WTC11 (cell line): ENCODE measurements at regions not wholly inside any gene's neighbourhood (a gene's known extent, or its start where the extent isn't known, plus 50 kb on each side); places are given as distances from the start of the nearest gene placed in this dataset.

Experiments used
- ATAC-seq: fragments of 200-7000 bp; cut with Tn5 transposase; 2 replicates; pipeline ENCODE4 v1.10.0; 2021; ENCODE audit warnings: mild to moderate bottlenecking, moderate library complexity
- CTCF ChIA-PET: fragments of 300-600 bp; sonication (Branson Sonifier 250); formaldehyde crosslinking; loops from one replicate; lab custom pipeline; 2021; ENCODE audit warnings: antibody characterized with exemption; lab: Charles Lee
- POLR2A ChIA-PET: fragments of 350-600 bp; sonication (Branson Sonifier 250); formaldehyde crosslinking; loops from one replicate; lab custom pipeline; 2021; ENCODE audit warnings: antibody characterized with exemption; lab: Charles Lee
- DNase-seq: peaks from one replicate; pipeline ENCODE4 v3.0.0; 2021; ENCODE audit warnings: low spot score
- H3K27ac Mint-ChIP-seq: 2 replicates; pipeline ENCODE4 v1.8.0; 2021; ENCODE audit warnings: mixed read lengths
- H3K27me3 Mint-ChIP-seq: 2 replicates; pipeline ENCODE4 v1.8.0; 2021; ENCODE audit warnings: low read depth, mild to moderate bottlenecking, moderate library complexity, mixed read lengths
- H3K36me3 Mint-ChIP-seq: 2 replicates; pipeline ENCODE4 v1.8.0; 2021; ENCODE audit warnings: mixed read lengths
- H3K4me1 Mint-ChIP-seq: 2 replicates; pipeline ENCODE4 v1.8.0; 2022; ENCODE audit warnings: mixed read lengths
- H3K4me3 Mint-ChIP-seq: 2 replicates; pipeline ENCODE4 v1.8.0; 2021; ENCODE audit warnings: mild to moderate bottlenecking, moderate library complexity, mixed read lengths
- H3K9me3 Mint-ChIP-seq: 2 replicates; pipeline ENCODE4 v1.8.0; 2021; ENCODE audit warnings: mixed read lengths
- ESRRA ChIP-seq: sonication (generic); formaldehyde crosslinking; IDR thresholded peaks from 2 replicates; pipeline ENCODE4 v1.8.1; 2022; ENCODE audit warnings: mild to moderate bottlenecking, missing genetic modification reagents, borderline replicate concordance
- NFATC4 ChIP-seq: fragments of 250-450 bp; sonication (Bioruptor Pico); IDR thresholded peaks from 2 replicates; pipeline ENCODE4 v1.9.0; 2021; ENCODE audit warnings: mild to moderate bottlenecking
- NR2C2 ChIP-seq: sonication (generic); formaldehyde crosslinking; IDR thresholded peaks from 2 replicates; pipeline ENCODE4 v1.8.0; 2022; ENCODE audit warnings: mild to moderate bottlenecking, missing genetic modification reagents
- SMAD3 ChIP-seq: sonication (generic); formaldehyde crosslinking; IDR thresholded peaks from 2 replicates; pipeline ENCODE4 v1.8.0; 2022; ENCODE audit warnings: missing genetic modification reagents, mild to moderate bottlenecking, borderline replicate concordance
- ZNF232 ChIP-seq: sonication (generic); formaldehyde crosslinking; IDR thresholded peaks from 2 replicates; pipeline ENCODE4 v1.8.0; 2022; ENCODE audit warnings: mild to moderate bottlenecking, missing genetic modification reagents
- ZNF423 ChIP-seq: fragments of 250-450 bp; sonication (Bioruptor Pico); IDR thresholded peaks from 2 replicates; pipeline ENCODE4 v2.1.2; 2022; ENCODE audit warnings: mild to moderate bottlenecking, moderate library complexity
- TF ChIP-seq, protein P1 (sequence below): fragments of 250-450 bp; sonication (Bioruptor Pico); IDR thresholded peaks from 2 replicates; pipeline ENCODE4 v1.9.0; 2021; ENCODE audit warnings: mild to moderate bottlenecking
- TF ChIP-seq, protein P2 (sequence below): fragments of 250-450 bp; sonication (Bioruptor Pico); IDR thresholded peaks from 2 replicates; pipeline ENCODE4 v1.9.0; 2021; ENCODE audit warnings: mild to moderate bottlenecking, borderline replicate concordance
- TF ChIP-seq, protein P3 (sequence below): fragments of 250-450 bp; sonication (Bioruptor Pico); conservative IDR thresholded peaks from 2 replicates; pipeline ENCODE4 v1.9.0; 2021; ENCODE audit warnings: mild to moderate bottlenecking
- TF ChIP-seq, protein P4 (sequence below): fragments of 250-450 bp; sonication (Bioruptor Pico); IDR thresholded peaks from 2 replicates; pipeline ENCODE4 v1.9.0; 2021; ENCODE audit warnings: moderate library complexity, mild to moderate bottlenecking, inconsistent platforms, borderline replicate concordance
- TF ChIP-seq, protein P5 (sequence below): sonication (generic); formaldehyde crosslinking; conservative IDR thresholded peaks from 2 replicates; pipeline ENCODE4 v1.8.1; 2023; ENCODE audit warnings: mild to moderate bottlenecking, low read depth, missing genetic modification reagents, moderate library complexity
- TF ChIP-seq, protein P6 (sequence below): sonication (generic); formaldehyde crosslinking; IDR thresholded peaks from 2 replicates; pipeline ENCODE4 v1.8.1; 2023; ENCODE audit warnings: mild to moderate bottlenecking, missing genetic modification reagents, borderline replicate concordance
- TF ChIP-seq, protein P7 (sequence below): sonication (generic); formaldehyde crosslinking; IDR thresholded peaks from 2 replicates; pipeline ENCODE4 v1.8.1; 2022; ENCODE audit warnings: missing genetic modification reagents, borderline replicate concordance
- TF ChIP-seq, protein P8 (sequence below): fragments of 250-450 bp; sonication (Bioruptor Pico); IDR thresholded peaks from 2 replicates; pipeline ENCODE4 v2.1.2; 2022; ENCODE audit warnings: mild to moderate bottlenecking, moderate library complexity

DNA sequence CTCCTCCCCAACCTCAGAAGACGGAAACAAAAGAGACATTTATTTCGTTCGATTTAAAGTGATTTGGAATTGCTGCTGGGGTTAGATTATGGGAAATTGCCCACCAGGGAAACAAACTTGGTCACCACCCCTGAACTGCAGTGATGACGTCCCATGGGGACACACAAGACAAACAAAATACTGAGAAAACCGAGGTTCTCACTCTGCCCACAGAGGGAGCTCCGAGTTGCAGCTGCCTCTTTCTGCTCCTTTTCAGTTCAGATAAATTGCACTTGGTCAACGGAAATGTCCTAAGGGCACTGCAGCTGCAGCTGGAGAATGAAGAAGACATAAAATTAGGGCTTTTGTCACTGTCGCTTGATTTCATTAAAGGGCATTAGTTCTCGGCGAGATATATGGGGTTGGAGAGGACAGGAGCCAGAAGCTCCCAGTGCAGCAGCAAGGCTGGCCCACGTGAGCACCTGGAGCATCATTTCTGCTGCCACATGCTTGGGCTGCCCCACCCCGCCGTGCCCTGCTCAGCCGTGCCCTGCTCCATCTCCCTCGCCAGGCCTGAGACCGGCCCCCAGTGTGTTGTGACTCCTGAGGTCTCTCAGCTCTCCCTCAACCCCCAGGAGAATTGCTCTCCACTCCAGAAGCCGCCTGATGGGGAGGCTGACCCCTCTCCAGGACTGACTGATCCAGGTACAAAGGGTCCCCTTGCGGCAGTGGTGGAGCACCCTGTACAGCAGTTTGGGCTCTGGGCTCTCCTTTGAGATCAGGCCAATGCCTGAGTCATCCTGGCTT is 231.7 kb upstream of the AJAP1 start (continued):
- TF ChIP-seq ESRRA (CRISPR knock-in tag): no peak

DNA sequence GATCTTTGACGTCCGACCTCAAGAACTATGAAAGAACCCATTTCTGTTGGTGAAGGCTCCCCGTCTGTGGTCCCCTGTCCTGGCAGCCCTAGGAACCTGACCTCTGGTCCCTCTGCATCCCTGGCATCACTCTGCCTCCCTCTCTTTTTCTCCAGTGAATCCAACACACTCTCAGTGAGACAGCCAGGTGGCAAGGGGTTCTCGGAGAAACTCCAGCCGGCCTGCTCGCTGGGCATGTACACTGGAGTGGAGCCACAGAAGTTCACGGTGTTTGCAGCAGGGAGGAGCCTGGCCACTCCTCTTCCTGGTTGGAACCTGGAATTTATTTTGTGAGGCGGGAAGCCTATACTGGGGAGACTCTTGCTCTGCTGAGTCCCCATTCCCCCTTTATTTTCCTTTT is 230.2 kb upstream of the AJAP1 start:
- Mint-ChIP-seq H3K27ac (no peak overlapping the region), H3K4me3 (no peak overlapping the region), H3K36me3 (peaks cover 83% of the 10 kb centered on the region), H3K27me3 (peaks cover 14% of the 10 kb centered on the region), H3K9me3 (peaks cover 88% of the 10 kb centered on the region), H3K4me1 (no peaks in the 10 kb centered on the region)
- no peak for ATAC-seq
- CTCF ChIA-PET: no interaction called here
- no peak for DNase-seq
- POLR2A ChIA-PET: no interaction called here
- TF ChIP-seq, protein P1, sequence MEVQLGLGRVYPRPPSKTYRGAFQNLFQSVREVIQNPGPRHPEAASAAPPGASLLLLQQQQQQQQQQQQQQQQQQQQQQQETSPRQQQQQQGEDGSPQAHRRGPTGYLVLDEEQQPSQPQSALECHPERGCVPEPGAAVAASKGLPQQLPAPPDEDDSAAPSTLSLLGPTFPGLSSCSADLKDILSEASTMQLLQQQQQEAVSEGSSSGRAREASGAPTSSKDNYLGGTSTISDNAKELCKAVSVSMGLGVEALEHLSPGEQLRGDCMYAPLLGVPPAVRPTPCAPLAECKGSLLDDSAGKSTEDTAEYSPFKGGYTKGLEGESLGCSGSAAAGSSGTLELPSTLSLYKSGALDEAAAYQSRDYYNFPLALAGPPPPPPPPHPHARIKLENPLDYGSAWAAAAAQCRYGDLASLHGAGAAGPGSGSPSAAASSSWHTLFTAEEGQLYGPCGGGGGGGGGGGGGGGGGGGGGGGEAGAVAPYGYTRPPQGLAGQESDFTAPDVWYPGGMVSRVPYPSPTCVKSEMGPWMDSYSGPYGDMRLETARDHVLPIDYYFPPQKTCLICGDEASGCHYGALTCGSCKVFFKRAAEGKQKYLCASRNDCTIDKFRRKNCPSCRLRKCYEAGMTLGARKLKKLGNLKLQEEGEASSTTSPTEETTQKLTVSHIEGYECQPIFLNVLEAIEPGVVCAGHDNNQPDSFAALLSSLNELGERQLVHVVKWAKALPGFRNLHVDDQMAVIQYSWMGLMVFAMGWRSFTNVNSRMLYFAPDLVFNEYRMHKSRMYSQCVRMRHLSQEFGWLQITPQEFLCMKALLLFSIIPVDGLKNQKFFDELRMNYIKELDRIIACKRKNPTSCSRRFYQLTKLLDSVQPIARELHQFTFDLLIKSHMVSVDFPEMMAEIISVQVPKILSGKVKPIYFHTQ: no peak
- TF ChIP-seq, protein P2, sequence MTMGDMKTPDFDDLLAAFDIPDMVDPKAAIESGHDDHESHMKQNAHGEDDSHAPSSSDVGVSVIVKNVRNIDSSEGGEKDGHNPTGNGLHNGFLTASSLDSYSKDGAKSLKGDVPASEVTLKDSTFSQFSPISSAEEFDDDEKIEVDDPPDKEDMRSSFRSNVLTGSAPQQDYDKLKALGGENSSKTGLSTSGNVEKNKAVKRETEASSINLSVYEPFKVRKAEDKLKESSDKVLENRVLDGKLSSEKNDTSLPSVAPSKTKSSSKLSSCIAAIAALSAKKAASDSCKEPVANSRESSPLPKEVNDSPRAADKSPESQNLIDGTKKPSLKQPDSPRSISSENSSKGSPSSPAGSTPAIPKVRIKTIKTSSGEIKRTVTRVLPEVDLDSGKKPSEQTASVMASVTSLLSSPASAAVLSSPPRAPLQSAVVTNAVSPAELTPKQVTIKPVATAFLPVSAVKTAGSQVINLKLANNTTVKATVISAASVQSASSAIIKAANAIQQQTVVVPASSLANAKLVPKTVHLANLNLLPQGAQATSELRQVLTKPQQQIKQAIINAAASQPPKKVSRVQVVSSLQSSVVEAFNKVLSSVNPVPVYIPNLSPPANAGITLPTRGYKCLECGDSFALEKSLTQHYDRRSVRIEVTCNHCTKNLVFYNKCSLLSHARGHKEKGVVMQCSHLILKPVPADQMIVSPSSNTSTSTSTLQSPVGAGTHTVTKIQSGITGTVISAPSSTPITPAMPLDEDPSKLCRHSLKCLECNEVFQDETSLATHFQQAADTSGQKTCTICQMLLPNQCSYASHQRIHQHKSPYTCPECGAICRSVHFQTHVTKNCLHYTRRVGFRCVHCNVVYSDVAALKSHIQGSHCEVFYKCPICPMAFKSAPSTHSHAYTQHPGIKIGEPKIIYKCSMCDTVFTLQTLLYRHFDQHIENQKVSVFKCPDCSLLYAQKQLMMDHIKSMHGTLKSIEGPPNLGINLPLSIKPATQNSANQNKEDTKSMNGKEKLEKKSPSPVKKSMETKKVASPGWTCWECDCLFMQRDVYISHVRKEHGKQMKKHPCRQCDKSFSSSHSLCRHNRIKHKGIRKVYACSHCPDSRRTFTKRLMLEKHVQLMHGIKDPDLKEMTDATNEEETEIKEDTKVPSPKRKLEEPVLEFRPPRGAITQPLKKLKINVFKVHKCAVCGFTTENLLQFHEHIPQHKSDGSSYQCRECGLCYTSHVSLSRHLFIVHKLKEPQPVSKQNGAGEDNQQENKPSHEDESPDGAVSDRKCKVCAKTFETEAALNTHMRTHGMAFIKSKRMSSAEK (CRISPR knock-in tag): no peak
- TF ChIP-seq NFATC4 (CRISPR knock-in tag) (no peak), SMAD3 (CRISPR knock-in tag) (no peak), NR2C2 (CRISPR knock-in tag) (no peak), ZNF232 (CRISPR knock-in tag) (no peak), ZNF423 (no peak)
- TF ChIP-seq, protein P3, sequence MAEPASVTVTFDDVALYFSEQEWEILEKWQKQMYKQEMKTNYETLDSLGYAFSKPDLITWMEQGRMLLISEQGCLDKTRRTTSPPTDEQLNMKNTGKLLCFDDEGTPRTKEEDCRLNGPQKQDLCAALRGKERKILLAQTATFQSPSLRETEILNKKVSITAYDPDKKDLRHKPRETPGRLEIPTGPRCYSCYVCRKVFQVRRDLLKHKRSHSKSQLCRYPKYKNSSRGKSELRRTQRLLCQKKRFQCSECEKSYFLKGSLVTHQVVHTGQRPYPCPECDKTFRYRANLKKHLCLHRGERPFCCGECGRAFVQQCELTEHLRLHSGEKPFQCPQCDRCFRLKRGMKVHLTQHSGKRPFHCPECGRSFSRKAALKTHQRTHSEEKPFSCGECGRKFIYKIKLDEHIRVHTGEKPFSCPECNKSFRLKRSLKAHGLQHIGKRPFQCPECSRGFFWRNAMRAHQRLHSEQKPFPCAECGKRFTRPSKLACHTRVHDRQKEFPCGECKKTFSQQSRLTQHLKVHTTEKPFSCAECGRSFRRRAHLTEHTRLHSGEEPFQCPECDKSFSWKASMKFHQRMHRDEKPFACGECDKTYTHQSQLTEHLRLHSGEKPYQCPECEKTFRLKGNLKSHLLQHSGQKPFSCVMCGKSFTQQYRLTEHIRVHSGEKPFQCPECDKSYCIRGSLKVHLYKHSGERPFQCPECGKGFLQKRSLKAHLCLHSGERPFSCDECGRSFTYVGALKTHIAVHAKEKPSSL: no peak
- TF ChIP-seq, protein P4, sequence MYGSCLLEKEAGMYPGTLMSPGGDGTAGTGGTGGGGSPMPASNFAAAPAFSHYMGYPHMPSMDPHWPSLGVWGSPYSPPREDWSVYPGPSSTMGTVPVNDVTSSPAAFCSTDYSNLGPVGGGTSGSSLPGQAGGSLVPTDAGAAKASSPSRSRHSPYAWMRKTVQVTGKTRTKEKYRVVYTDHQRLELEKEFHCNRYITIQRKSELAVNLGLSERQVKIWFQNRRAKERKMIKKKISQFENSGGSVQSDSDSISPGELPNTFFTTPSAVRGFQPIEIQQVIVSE (CRISPR knock-in tag): no peak
- TF ChIP-seq, protein P5, sequence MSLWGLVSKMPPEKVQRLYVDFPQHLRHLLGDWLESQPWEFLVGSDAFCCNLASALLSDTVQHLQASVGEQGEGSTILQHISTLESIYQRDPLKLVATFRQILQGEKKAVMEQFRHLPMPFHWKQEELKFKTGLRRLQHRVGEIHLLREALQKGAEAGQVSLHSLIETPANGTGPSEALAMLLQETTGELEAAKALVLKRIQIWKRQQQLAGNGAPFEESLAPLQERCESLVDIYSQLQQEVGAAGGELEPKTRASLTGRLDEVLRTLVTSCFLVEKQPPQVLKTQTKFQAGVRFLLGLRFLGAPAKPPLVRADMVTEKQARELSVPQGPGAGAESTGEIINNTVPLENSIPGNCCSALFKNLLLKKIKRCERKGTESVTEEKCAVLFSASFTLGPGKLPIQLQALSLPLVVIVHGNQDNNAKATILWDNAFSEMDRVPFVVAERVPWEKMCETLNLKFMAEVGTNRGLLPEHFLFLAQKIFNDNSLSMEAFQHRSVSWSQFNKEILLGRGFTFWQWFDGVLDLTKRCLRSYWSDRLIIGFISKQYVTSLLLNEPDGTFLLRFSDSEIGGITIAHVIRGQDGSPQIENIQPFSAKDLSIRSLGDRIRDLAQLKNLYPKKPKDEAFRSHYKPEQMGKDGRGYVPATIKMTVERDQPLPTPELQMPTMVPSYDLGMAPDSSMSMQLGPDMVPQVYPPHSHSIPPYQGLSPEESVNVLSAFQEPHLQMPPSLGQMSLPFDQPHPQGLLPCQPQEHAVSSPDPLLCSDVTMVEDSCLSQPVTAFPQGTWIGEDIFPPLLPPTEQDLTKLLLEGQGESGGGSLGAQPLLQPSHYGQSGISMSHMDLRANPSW (CRISPR knock-in tag): no peak
- TF ChIP-seq, protein P6, sequence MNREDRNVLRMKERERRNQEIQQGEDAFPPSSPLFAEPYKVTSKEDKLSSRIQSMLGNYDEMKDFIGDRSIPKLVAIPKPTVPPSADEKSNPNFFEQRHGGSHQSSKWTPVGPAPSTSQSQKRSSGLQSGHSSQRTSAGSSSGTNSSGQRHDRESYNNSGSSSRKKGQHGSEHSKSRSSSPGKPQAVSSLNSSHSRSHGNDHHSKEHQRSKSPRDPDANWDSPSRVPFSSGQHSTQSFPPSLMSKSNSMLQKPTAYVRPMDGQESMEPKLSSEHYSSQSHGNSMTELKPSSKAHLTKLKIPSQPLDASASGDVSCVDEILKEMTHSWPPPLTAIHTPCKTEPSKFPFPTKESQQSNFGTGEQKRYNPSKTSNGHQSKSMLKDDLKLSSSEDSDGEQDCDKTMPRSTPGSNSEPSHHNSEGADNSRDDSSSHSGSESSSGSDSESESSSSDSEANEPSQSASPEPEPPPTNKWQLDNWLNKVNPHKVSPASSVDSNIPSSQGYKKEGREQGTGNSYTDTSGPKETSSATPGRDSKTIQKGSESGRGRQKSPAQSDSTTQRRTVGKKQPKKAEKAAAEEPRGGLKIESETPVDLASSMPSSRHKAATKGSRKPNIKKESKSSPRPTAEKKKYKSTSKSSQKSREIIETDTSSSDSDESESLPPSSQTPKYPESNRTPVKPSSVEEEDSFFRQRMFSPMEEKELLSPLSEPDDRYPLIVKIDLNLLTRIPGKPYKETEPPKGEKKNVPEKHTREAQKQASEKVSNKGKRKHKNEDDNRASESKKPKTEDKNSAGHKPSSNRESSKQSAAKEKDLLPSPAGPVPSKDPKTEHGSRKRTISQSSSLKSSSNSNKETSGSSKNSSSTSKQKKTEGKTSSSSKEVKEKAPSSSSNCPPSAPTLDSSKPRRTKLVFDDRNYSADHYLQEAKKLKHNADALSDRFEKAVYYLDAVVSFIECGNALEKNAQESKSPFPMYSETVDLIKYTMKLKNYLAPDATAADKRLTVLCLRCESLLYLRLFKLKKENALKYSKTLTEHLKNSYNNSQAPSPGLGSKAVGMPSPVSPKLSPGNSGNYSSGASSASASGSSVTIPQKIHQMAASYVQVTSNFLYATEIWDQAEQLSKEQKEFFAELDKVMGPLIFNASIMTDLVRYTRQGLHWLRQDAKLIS (CRISPR knock-in tag): no peak
- TF ChIP-seq, protein P7, sequence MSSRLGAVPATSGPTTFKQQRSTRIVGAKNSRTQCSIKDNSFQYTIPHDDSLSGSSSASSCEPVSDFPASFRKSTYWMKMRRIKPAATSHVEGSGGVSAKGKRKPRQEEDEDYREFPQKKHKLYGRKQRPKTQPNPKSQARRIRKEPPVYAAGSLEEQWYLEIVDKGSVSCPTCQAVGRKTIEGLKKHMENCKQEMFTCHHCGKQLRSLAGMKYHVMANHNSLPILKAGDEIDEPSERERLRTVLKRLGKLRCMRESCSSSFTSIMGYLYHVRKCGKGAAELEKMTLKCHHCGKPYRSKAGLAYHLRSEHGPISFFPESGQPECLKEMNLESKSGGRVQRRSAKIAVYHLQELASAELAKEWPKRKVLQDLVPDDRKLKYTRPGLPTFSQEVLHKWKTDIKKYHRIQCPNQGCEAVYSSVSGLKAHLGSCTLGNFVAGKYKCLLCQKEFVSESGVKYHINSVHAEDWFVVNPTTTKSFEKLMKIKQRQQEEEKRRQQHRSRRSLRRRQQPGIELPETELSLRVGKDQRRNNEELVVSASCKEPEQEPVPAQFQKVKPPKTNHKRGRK: no peak
- TF ChIP-seq, protein P8, sequence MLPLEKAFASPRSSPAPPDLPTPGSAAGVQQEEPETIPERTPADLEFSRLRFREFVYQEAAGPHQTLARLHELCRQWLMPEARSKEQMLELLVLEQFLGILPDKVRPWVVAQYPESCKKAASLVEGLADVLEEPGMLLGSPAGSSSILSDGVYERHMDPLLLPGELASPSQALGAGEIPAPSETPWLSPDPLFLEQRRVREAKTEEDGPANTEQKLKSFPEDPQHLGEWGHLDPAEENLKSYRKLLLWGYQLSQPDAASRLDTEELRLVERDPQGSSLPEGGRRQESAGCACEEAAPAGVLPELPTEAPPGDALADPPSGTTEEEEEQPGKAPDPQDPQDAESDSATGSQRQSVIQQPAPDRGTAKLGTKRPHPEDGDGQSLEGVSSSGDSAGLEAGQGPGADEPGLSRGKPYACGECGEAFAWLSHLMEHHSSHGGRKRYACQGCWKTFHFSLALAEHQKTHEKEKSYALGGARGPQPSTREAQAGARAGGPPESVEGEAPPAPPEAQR: no peak
